GM19025 (cell line): ENCODE measurements at regions not wholly inside any gene's neighbourhood (a gene's known extent, or its start where the extent isn't known, plus 50 kb on each side); places are given as distances from the start of the nearest gene placed in this dataset.

Experiments
- ATAC-seq: cut with Tn5 transposase; IDR thresholded peaks from one replicate; pipeline ENCODE4 v1.9.1; 2021; ENCODE audit warnings: mild to moderate bottlenecking, low read depth, moderate library complexity; ENCODE audit not compliant: unreplicated experiment

GRCh38 chr3:124424396-124424795 lies 305.9 kb upstream of the UMPS start:
- ATAC-seq = no peak

- ATAC-seq = no peak
Observed at GRCh38 chr3:124425972-124426371, 304.3 kb upstream of the UMPS start.

- ATAC-seq = no peak
Observed at GRCh38 chr3:124428372-124429128, 301.7 kb upstream of the UMPS start.

- ATAC-seq = no peak
Observed at GRCh38 chr3:124429129-124429815, 301.0 kb upstream of the UMPS start.

GRCh38 chr3:124431331-124431994 lies 298.8 kb upstream of the UMPS start:
- no peak for ATAC-seq

GRCh38 chr3:124434176-124434575 lies 296.1 kb upstream of the UMPS start:
- ATAC-seq = no peak

GRCh38 chr3:124435467-124435866 lies 294.8 kb upstream of the UMPS start:
- no peak for ATAC-seq

GRCh38 chr3:124438813-124439212 lies 291.4 kb upstream of the UMPS start:
- ATAC-seq = no peak

- ATAC-seq = no peak
Observed at GRCh38 chr3:124439603-124440002, 290.6 kb upstream of the UMPS start.

GRCh38 chr3:124441766-124442165 lies 288.5 kb upstream of the UMPS start:
- ATAC-seq = no peak

- no peak for ATAC-seq
Observed at GRCh38 chr3:124442463-124442862, 287.8 kb upstream of the UMPS start.

- no peak for ATAC-seq
Observed at GRCh38 chr3:124443446-124443845, 286.8 kb upstream of the UMPS start.

- ATAC-seq = no peak
Observed at GRCh38 chr3:124444075-124444474, 286.2 kb upstream of the UMPS start.

GRCh38 chr3:124444896-124445295 lies 285.4 kb upstream of the UMPS start:
- ATAC-seq = no peak

- ATAC-seq = no peak
Observed at GRCh38 chr3:124447845-124448244, 282.4 kb upstream of the UMPS start.

GRCh38 chr3:124448954-124449353 lies 281.3 kb upstream of the UMPS start:
- ATAC-seq = no peak

GRCh38 chr3:124450366-124450765 lies 279.9 kb upstream of the UMPS start:
- no peak for ATAC-seq

GRCh38 chr3:124451630-124452317 lies 278.5 kb upstream of the UMPS start:
- peak; percentile 53 for ATAC-seq

- no peak for ATAC-seq
Observed at GRCh38 chr3:124453189-124453588, 277.1 kb upstream of the UMPS start.

GRCh38 chr3:124455891-124456290 lies 274.4 kb upstream of the UMPS start:
- ATAC-seq = no peak

- no peak for ATAC-seq
Observed at GRCh38 chr3:124456506-124456905, 273.7 kb upstream of the UMPS start.
